ENCODE measurements at regions not wholly inside any gene's neighbourhood (a gene's known extent, or its start where the extent isn't known, plus 50 kb on each side); places are given as distances from the start of the nearest gene placed in this dataset.
A peak's percentile ranks its signal among the peaks of the same experiment; 100 is the strongest.

- TF ChIP-seq BCL6 (CRISPR knock-in tag; IDR thresholded peaks at IDR 0.05): peak; percentile 83
- TF ChIP-seq PPARD (CRISPR knock-in tag; IDR thresholded peaks at IDR 0.05): no peak
- TF ChIP-seq ZBTB1 (CRISPR knock-in tag; IDR thresholded peaks at IDR 0.05; ENCODE audit: borderline replicate concordance, low read depth): no peak
- no peak for TF ChIP-seq ILF3 (IDR thresholded peaks at IDR 0.05; ENCODE audit: borderline replicate concordance)
- no peak for TF ChIP-seq ESRRB (CRISPR knock-in tag; IDR thresholded peaks at IDR 0.05; ENCODE audit: borderline replicate concordance)
- TF ChIP-seq SRF (CRISPR knock-in tag; IDR thresholded peaks at IDR 0.05): peak; percentile 67 to 97; a peak in 3 of 4 replicates
- no peak for TF ChIP-seq CHD4 (IDR thresholded peaks at IDR 0.05; ENCODE audit: insufficient read depth, insufficient replicate concordance, low read depth, low read length, poor library complexity, severe bottlenecking)
- no peak for TF ChIP-seq ZNF384 (IDR thresholded peaks at IDR 0.05; ENCODE audit: low read depth, low read length)
- peak; percentile 67 for TF ChIP-seq MEIS2 (IDR thresholded peaks at IDR 0.05; ENCODE audit: partially characterized antibody)
- no peak for TF ChIP-seq XRCC5 (IDR thresholded peaks at IDR 0.05; ENCODE audit: low read depth, low read length)
- no peak for TF ChIP-seq CHAMP1 (IDR thresholded peaks at IDR 0.05)
- no peak for TF ChIP-seq FOXJ2 (tag; IDR thresholded peaks at IDR 0.05)
- TF ChIP-seq ZNF561 (CRISPR knock-in tag; conservative IDR thresholded peaks at IDR 0.05): 0 out of 2 replicates have a peak, but pooled peaks have one; percentile 17
- TF ChIP-seq, protein P1, sequence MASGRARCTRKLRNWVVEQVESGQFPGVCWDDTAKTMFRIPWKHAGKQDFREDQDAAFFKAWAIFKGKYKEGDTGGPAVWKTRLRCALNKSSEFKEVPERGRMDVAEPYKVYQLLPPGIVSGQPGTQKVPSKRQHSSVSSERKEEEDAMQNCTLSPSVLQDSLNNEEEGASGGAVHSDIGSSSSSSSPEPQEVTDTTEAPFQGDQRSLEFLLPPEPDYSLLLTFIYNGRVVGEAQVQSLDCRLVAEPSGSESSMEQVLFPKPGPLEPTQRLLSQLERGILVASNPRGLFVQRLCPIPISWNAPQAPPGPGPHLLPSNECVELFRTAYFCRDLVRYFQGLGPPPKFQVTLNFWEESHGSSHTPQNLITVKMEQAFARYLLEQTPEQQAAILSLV (tag; IDR thresholded peaks at IDR 0.05): peak; percentile 91
- TF ChIP-seq CLOCK (CRISPR knock-in tag; IDR thresholded peaks at IDR 0.05; ENCODE audit: borderline replicate concordance): no peak
- peak; percentile 90; the same call in 1 of the 2 replicates for TF ChIP-seq ZNF830 (CRISPR knock-in tag; IDR thresholded peaks at IDR 0.05)
Measured at GRCh38 chr20:40948465-40949267, 80.0 kb upstream of the TOP1 start (continued).

Measured in K562 (cell line).